GM19395 (cell line): ENCODE measurements at regions not wholly inside any gene's neighbourhood (a gene's known extent, or its start where the extent isn't known, plus 50 kb on each side); places are given as distances from the start of the nearest gene placed in this dataset.

Experiments used
- ATAC-seq: cut with Tn5 transposase; IDR thresholded peaks from one replicate; pipeline ENCODE4 v1.9.1; 2021; ENCODE audit warnings: mild to moderate bottlenecking, moderate library complexity; ENCODE audit not compliant: unreplicated experiment

DNA sequence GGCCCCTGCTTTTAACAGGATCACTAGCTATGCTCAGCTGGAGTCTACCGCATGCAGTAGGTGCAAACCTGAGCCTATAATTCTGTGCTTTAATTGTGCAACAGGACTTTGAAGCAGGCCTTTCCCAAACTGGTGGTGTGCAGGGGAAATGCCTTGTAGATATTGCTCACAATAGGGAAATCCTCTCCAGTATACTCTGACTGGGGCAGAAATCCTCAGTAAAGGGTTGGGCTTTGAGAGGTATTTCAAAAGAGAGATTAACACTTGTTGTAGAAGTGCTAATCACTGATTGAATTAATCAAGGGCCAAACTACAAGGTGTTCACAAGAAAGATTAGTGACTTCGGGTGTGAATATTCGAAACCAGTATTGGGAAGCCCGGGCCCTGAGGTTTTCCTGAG, 58.5 kb upstream of the EXOC6 start:
- ATAC-seq: no peak

- no peak for ATAC-seq
These were observed 57.9 kb upstream of the EXOC6 start for GRCh38 chr10:92790440-92790839.

DNA sequence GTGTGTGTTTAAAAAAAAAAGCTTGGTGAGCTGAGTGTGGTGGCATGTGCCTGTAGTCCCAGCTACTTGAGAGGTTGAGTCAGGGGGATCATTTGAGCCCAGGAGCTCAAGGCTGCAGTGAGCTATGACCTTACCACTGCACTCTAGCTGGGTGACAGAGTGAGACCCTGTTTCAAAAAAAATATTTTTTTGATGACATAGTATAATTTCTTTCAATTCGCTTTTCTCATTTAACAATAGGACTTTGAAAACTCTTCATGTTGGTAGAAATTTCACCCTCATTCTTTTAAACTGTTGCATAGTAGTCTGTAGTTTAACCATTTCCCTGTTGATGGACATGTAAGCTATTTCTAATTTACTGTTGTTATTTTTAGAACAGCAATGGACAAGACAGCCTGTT, 55.7 kb upstream of the EXOC6 start:
- ATAC-seq: no peak
